Fibroblast of lung (primary cell): ENCODE measurements at regions not wholly inside any gene's neighbourhood (a gene's known extent, or its start where the extent isn't known, plus 50 kb on each side); places are given as distances from the start of the nearest gene placed in this dataset.

Source experiments
- EZH2 ChIP-seq: IDR thresholded peaks from 2 replicates; pipeline ENCODE4 v1.5.1; 2012; ENCODE audit warnings: low read length, control low read depth, mild to moderate bottlenecking; ENCODE audit errors: missing control alignments
- TF ChIP-seq, protein P1 (sequence below), 2 donors: IDR thresholded peaks in 1 of 2; conservative IDR thresholded peaks in 1 of 2; 1 replicate in 1 of 2; 2 replicates in 1 of 2; pipeline ENCODE4 v1.5.1; 2011 to 2012; ENCODE audit warnings: low read length in 2 of 2, control low read depth in 1 of 2, inconsistent platforms in 1 of 2, low read depth in 1 of 2, mild to moderate bottlenecking in 1 of 2

DNA sequence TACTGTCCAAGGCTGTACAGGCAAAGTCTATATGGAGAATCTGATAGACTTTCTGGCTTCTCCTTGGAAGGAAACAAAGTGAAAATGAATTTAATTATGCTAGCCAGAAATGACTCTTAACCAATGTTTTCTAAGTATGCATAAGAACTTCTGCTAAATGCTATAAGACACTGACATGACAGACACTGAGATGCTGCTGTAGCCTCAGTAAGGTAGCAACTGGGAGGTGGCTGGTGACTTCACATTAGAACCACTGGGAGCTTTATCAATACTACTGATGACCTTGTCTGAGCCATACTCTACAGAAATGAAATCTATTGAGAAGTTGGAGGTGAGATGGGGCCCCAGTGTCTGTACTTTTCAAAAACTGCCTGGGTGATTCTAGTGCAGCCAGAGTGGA lies 188.6 kb downstream of the ZNF365 start:
- TF ChIP-seq, protein P1, sequence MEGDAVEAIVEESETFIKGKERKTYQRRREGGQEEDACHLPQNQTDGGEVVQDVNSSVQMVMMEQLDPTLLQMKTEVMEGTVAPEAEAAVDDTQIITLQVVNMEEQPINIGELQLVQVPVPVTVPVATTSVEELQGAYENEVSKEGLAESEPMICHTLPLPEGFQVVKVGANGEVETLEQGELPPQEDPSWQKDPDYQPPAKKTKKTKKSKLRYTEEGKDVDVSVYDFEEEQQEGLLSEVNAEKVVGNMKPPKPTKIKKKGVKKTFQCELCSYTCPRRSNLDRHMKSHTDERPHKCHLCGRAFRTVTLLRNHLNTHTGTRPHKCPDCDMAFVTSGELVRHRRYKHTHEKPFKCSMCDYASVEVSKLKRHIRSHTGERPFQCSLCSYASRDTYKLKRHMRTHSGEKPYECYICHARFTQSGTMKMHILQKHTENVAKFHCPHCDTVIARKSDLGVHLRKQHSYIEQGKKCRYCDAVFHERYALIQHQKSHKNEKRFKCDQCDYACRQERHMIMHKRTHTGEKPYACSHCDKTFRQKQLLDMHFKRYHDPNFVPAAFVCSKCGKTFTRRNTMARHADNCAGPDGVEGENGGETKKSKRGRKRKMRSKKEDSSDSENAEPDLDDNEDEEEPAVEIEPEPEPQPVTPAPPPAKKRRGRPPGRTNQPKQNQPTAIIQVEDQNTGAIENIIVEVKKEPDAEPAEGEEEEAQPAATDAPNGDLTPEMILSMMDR (conservative IDR thresholded peaks at IDR 0.05 in 1 of 2, IDR thresholded peaks at IDR 0.05 in 1 of 2; ENCODE audit: low read depth in 1 of 2, low read length in 2 of 2): no peak
- TF ChIP-seq EZH2: no peak
